ENCODE measurements at regions not wholly inside any gene's neighbourhood (a gene's known extent, or its start where the extent isn't known, plus 50 kb on each side); places are given as distances from the start of the nearest gene placed in this dataset.

DNA sequence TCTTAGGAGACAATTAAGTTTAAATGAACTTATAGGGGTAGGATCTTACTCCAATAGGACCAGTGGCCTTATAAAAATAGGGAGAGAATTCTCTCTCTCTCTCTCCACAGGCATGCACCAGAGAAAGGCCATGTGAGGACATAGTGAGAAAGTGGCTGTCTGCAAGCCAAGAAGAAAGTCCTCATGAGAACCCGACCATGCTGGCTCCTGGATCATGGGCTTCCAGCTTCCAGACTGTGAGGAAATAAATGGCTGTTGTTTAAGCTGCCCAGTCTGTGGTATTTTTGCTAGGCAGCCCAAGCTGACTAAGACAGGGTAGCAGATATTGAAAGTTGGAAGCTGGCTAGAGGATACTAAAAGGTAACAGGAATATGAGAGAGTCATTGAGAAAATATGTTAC, 454.0 kb downstream of the NBAS start:
- DNase-seq: no peak

DNA sequence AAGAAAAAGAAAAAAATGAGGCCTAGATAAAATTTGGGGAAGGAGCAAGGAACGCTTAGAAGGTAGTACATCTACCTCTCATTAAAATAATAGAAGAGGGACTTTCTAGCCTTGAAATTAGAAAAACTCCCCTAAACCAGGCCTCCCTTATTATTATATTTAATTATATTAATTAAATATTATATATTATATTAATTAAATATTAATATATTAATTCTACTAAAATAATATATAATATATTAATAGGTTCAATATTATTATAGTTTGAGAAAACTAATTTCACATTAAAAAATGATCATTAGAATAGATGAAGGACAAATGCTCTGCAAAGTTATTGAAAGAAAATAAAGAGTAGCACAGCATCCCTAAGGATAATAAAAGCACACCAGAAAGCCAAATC, 449.4 kb downstream of the NBAS start:
- no peak for DNase-seq

DNA sequence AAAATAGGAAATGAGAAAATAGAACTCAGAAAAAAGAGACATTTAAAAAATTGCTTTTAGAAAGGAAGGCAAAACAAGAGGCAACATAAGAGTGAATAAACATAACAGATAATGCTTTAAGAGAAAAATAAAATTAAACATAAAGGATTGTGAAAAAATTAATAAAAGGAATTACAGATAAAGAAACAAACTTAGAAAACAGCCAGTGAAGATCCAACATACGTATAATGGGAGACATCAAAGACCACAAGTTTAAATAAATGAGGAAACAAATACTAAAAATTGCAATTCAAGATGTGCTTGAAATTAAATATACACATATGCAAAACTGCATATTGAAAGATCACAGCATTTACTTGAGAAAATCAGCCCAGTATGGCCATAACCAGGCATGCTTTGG, 448.9 kb downstream of the NBAS start:
- DNase-seq: no peak

DNA sequence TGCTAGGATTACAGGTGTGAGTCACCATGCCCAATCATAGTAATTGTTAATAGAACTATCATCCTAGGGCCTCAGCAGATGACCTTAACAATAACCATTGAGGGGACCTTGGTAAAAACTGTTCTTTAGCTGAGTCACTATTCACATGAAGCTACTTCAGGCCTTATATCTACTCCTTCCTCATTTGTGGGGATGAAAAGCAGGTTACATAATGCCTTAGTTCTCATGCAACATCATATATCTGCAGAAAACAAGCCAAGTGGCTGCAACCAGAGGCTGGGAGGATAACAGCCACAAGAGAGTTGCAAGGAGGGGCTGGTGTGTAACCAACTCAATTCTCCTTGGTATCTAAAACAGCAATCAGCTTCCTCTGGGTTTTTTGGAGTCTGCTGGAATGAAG, 445.4 kb downstream of the NBAS start:
- DNase-seq: peak; percentile 72

DNA sequence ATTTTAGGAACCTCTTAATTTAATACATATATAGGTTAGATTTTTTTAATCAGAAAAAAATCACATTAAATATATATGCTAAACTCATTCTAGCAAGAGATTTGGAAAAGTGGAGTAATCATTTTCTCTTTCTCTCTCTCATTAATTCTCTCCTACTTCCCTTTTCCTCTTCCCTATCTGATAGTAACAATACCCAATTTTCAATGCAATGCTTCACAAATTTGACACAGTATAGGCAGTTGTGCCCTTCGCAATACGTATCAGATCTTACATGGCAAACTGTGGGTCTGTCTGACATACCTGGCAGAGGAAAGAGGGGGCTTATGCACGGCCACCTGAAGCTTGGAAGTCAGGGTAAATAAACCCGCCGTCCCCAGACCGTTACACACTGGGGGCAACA, 444.3 kb downstream of the NBAS start:
- no peak for DNase-seq
